Kidney (tissue), 13 donors: ENCODE measurements at regions not wholly inside any gene's neighbourhood (a gene's known extent, or its start where the extent isn't known, plus 50 kb on each side); places are given as distances from the start of the nearest gene placed in this dataset.
A peak's percentile ranks its signal among the peaks of the same experiment; 100 is the strongest.

ENCODE experiments used
- DNase-seq, 5 donors: peaks; one replicate each; pipeline ENCODE4 v3.0.0-alpha.2; 2013 to 2020
- FAIRE-seq: peaks from 2 replicates; lab custom pipeline; 2012; peaks lifted over from hg19 to GRCh38; lab: Jason Lieb, UNC
- H3K27ac ChIP-seq, 2 donors: one replicate each; pipeline ENCODE4 v1.7.0; 2013; ENCODE audit warnings: low read depth in 2 of 2, low read length in 2 of 2, inconsistent platforms in 1 of 2
- H3K27me3 ChIP-seq: one replicate; pipeline ENCODE4 v1.7.1; 2013; ENCODE audit warnings: low read length, inconsistent platforms; ENCODE audit not compliant: control insufficient read depth, insufficient read depth
- H3K36me3 ChIP-seq, 3 donors: one replicate each; pipeline versions ENCODE4 v1.7.0 to v1.7.1; 2013; ENCODE audit warnings: low read length in 3 of 3, control low read depth in 1 of 3, inconsistent platforms in 1 of 3; ENCODE audit not compliant: insufficient read depth in 3 of 3, control insufficient read depth in 2 of 3
- H3K4me1 ChIP-seq, 3 donors: one replicate each; pipeline versions ENCODE4 v1.7.0 to v1.7.1; 2013; ENCODE audit warnings: low read length in 3 of 3, inconsistent platforms in 1 of 3, low read depth in 1 of 3; ENCODE audit not compliant: control insufficient read depth in 2 of 3, insufficient read depth in 2 of 3
- H3K4me3 ChIP-seq, 3 donors: one replicate each; pipeline versions ENCODE4 v1.7.0 to v1.8.1; 2013; ENCODE audit warnings: low read length in 3 of 3, control low read depth in 1 of 3, inconsistent platforms in 1 of 3
- H3K9ac ChIP-seq, 3 donors: one replicate each; pipeline versions ENCODE4 v1.7.0 to v1.7.1; 2013; ENCODE audit warnings: low read length in 3 of 3, control low read depth in 1 of 3, inconsistent platforms in 1 of 3
- H3K9me3 ChIP-seq, 3 donors: one replicate each; pipeline versions ENCODE4 v1.7.0 to v1.7.1; 2013; ENCODE audit warnings: low read length in 3 of 3, control low read depth in 1 of 3, inconsistent platforms in 1 of 3; ENCODE audit not compliant: control insufficient read depth in 2 of 3, insufficient read depth in 1 of 3
- intact Hi-C: fragments of 100-400 bp; cut with DNase I; formaldehyde crosslinking; loops from one replicate; pipeline ENCODE4 v1.11.1; 2022
- TF ChIP-seq, protein P1 (sequence below): IDR thresholded peaks from 3 replicates; pipeline ENCODE4 v1.5.1; 2012; ENCODE audit warnings: mild to moderate bottlenecking, moderate library complexity, borderline replicate concordance; ENCODE audit not compliant: insufficient read depth; ENCODE audit errors: extremely low read depth
- donor health status: control.
- donor health status: control.
- donor health status: control.
- donor health status: control.
- donor health status: control.
- donor health status: DM: yes; HTN: yes; CAD: no.
- donor health status: Normal renal cell carcinoma (clear cell type).

- FAIRE-seq = no peak
- TF ChIP-seq, protein P1, sequence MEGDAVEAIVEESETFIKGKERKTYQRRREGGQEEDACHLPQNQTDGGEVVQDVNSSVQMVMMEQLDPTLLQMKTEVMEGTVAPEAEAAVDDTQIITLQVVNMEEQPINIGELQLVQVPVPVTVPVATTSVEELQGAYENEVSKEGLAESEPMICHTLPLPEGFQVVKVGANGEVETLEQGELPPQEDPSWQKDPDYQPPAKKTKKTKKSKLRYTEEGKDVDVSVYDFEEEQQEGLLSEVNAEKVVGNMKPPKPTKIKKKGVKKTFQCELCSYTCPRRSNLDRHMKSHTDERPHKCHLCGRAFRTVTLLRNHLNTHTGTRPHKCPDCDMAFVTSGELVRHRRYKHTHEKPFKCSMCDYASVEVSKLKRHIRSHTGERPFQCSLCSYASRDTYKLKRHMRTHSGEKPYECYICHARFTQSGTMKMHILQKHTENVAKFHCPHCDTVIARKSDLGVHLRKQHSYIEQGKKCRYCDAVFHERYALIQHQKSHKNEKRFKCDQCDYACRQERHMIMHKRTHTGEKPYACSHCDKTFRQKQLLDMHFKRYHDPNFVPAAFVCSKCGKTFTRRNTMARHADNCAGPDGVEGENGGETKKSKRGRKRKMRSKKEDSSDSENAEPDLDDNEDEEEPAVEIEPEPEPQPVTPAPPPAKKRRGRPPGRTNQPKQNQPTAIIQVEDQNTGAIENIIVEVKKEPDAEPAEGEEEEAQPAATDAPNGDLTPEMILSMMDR = no peak
- no peak for DNase-seq
- Histone ChIP-seq H3K36me3 (no peaks in the 10 kb centered on the region), H3K4me3 (no peak overlapping the region), H3K9me3 (peaks cover 0 to 4% (median 0%) of the 10 kb centered on the region in 3 donors), H3K27ac (no peak overlapping the region), H3K27me3 (no peaks in the 10 kb centered on the region), H3K9ac (no peak overlapping the region), H3K4me1 (peaks cover 0 to 5% (median 4%) of the 10 kb centered on the region in 3 donors)
- intact Hi-C loops = no loop called here
These were observed 142.7 kb upstream of the CSF3R start for GRCh38 chr1:36625253-36625934.

GRCh38 chr1:36624466-36624865 lies 141.8 kb upstream of the CSF3R start:
- DNase-seq = no peak
- no peak for FAIRE-seq
- no peaks in the 10 kb centered on the region for H3K27me3 ChIP-seq

GRCh38 chr1:36622741-36623648 lies 140.3 kb upstream of the CSF3R start:
- intact Hi-C loops = no loop called here
- Histone ChIP-seq H3K4me3 (no peak overlapping the region), H3K9ac (no peak overlapping the region), H3K36me3 (no peaks in the 10 kb centered on the region), H3K27me3 (no peaks in the 10 kb centered on the region), H3K27ac (no peak overlapping the region), H3K4me1 (peaks cover 0 to 5% (median 4%) of the 10 kb centered on the region in 3 donors), H3K9me3 (peaks cover 0 to 4% (median 0%) of the 10 kb centered on the region in 3 donors)
- TF ChIP-seq, protein P1 = no peak
- FAIRE-seq (no peak), DNase-seq (peak; percentile 77 to 91 (median 82))

More at GRCh38 chr1:36624466-36624865, 141.8 kb upstream of the CSF3R start:
- intact Hi-C loops = no loop called here
- Histone ChIP-seq H3K4me1 (peaks cover 0 to 5% (median 4%) of the 10 kb centered on the region in 3 donors), H3K9ac (no peak overlapping the region), H3K4me3 (no peak overlapping the region), H3K36me3 (no peaks in the 10 kb centered on the region), H3K9me3 (peaks cover 0 to 4% (median 0%) of the 10 kb centered on the region in 3 donors), H3K27ac (no peak overlapping the region)
- TF ChIP-seq, protein P1 = no peak
